H1 (cell line): ENCODE measurements at regions not wholly inside any gene's neighbourhood (a gene's known extent, or its start where the extent isn't known, plus 50 kb on each side); places are given as distances from the start of the nearest gene placed in this dataset.

ENCODE experiments used
- ASH2L ChIP-seq: fragments of 200-600, 300-600 bp; sonication (generic); IDR thresholded peaks from one replicate; pipeline ENCODE4 v1.7.1; 2017; ENCODE audit warnings: low read length
- KDM4A ChIP-seq: IDR thresholded peaks from one replicate; pipeline ENCODE4 v1.7.1; 2012; ENCODE audit warnings: low read depth, mild to moderate bottlenecking, moderate library complexity, low read length, inconsistent platforms; ENCODE audit not compliant: severe bottlenecking
- RNF2 ChIP-seq: fragments of 200-900, 300-1000 bp; sonication (generic); IDR thresholded peaks from 2 replicates; pipeline ENCODE4 v1.7.1; 2016; ENCODE audit warnings: borderline replicate concordance, low read depth, mild to moderate bottlenecking, antibody characterized with exemption, low read length; ENCODE audit not compliant: poor library complexity, severe bottlenecking; ENCODE audit errors: missing control alignments
- YY1 ChIP-seq: IDR thresholded peaks from 2 replicates; pipeline ENCODE4 v1.6.1; 2011; ENCODE audit warnings: low read depth, mild to moderate bottlenecking, low read length

DNA sequence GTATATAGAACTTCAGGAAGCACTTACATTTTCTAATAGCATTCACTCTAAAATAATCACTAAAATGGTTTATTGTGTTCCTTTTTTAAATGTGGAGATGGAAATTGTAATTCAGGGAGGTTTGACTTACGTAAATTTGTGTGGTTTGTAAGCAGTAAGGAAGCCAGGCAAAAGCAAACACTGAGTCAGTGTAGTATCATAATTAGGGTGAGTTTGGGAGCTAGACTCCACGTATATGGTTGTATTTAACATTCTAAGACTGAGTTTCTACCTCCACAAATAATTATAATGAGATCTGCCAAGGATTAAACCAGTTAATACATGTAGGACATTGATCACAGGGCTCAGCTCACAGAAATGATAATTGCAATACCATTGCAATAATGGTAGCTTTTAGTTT lies 425.5 kb downstream of the CBLN4 start (continued):
- TF ChIP-seq RNF2 (no peak), YY1 (no peak), KDM4A (no peak), ASH2L (no peak)
